HG03520 (cell line): ENCODE measurements at regions not wholly inside any gene's neighbourhood (a gene's known extent, or its start where the extent isn't known, plus 50 kb on each side); places are given as distances from the start of the nearest gene placed in this dataset.
A peak's percentile ranks its signal among the peaks of the same experiment; 100 is the strongest.
"Not testable (repeated sequence)": the region's sequence is repeated elsewhere in the genome, so short reads cannot be mapped to it uniquely, and the experiment has no call there.

ENCODE experiments used
- ATAC-seq: cut with Tn5 transposase; IDR thresholded peaks from one replicate; pipeline ENCODE4 v1.9.1; 2021; ENCODE audit warnings: mild to moderate bottlenecking, moderate library complexity; ENCODE audit not compliant: unreplicated experiment

DNA sequence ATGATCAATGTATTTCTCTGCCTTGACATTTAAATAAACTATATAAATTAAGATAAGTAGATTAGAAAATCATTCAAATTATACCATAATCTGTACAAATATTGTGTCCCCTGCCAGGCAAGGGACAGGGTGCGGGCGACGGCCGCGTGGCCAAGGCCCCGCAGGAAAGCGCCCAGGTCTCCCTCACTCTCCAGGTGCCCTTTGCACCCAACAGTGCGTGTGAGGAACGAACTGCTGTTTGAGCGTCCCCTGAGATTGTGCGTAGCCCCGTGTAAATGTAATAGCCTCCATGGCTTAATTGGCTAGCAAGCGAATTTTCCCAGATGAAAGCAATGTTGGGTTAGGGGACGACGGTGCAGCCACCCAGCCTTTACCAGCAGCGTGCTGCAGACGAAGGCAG, 161.4 kb downstream of the SYT15 start:
- ATAC-seq = not testable (repeated sequence)

DNA sequence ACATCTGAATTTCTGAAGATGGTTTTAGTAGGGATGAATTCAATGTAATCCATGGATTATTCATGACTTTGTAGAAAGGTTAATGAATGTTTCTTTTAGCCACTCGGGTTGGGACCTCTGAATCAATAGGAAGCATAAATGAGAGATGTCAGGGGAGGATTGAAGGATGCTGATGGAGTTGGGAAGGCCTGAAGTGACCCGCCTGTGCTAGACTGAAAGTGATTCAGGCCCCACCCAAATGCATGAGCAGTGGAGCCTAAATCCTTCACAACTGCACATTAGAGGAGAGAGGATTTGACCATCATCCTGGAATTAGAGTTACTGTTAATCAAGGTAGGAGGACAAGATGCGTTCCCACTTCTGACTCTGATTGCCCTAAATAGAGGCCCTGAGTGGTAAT, 162.2 kb upstream of the PTPN20 start:
- not testable (repeated sequence) for ATAC-seq

DNA sequence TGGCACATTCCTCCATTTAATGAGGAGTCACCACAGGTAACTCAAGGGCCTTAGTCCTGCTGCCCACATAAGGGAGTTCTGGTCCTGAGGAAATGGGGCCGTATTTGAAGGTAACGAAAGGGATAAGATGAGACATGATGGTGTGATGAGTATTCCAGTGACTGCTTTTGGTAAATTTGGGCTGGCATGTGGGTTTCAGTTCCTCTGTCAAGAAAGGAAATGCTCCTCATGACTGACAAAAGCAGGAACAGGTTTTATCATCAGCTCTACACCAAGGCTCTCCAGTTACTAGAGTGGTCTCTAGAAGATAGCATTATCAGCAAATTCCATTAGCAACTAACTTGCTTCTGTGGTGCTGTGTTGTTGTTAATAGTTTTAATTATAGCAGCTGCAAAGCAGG, 161.8 kb upstream of the PTPN20 start:
- not testable (repeated sequence) for ATAC-seq

DNA sequence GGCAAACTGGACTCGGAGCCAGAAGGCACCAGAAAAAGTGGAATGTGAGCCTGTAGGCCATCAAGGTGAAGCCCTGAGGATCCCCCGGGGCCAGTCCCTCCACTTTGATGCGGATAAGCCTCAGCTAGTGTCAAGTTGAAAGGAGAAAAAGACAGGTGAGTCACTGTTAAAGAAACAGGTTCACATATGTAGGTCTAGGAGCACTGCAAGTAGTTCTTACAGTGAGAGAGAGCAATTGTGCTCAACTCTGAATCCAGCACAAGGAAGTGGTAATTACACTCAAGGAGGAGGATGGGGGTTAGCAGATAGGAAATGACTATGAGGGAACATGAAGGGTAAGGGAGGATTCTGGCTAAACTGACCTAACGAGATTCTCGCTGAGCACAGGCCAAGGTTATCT, 157.5 kb upstream of the PTPN20 start:
- ATAC-seq = not testable (repeated sequence)

DNA sequence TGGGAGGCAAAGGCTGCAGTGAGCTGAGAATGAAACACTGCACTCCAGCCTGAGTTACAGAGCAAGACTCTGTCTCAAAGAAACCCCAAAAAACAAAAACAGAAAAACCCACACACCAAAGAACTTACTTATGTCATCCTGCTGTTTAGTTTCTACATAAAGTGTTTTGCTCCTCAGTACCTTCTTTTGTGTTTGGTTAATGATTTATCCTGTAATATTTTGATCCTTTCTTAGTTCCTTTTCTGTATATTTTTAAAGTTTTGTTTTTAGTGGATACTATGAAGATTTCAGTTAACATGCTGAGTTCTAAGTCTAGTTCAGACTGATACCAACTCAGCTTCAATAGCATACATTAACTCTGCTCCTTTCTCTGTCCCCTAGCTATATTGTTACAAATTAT, 149.8 kb upstream of the PTPN20 start:
- ATAC-seq = peak; percentile 72

DNA sequence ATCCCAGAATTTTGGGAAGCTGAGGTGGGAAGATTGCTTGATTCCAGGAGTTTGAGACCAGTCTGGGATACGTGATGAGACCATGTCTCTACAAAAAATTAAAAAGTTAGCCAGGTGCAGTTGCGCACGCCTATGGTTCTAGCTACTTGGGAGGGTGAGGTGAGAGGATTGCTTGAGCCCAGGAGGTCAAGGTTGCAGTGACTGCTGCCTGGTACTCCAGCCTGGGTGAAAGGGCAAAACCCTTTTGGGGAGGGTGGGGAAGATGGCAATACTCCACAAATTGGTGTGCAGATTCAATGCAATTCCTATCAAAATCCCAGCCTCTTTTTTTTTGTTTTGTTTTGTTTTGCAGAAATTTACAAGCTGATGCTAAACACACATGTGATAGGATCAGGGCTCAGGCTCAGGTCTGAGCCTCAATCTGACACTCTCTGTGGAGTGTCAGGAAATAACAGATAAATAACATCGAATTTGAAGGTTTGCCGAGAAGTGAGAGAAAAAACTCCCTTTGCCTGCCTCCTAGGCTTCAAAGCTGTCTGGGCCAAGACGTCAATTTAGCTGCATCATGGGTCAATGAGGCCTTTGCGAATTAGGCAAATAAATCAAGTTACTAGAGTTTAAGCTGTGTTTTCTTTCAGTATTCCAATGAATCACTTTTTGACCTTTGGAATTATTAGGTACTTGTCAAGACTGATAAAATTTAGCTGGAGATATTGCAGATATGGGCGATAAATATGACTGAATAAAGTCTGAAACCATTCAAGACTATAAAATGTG, 142.5 kb upstream of the PTPN20 start:
- ATAC-seq = not testable (repeated sequence)

DNA sequence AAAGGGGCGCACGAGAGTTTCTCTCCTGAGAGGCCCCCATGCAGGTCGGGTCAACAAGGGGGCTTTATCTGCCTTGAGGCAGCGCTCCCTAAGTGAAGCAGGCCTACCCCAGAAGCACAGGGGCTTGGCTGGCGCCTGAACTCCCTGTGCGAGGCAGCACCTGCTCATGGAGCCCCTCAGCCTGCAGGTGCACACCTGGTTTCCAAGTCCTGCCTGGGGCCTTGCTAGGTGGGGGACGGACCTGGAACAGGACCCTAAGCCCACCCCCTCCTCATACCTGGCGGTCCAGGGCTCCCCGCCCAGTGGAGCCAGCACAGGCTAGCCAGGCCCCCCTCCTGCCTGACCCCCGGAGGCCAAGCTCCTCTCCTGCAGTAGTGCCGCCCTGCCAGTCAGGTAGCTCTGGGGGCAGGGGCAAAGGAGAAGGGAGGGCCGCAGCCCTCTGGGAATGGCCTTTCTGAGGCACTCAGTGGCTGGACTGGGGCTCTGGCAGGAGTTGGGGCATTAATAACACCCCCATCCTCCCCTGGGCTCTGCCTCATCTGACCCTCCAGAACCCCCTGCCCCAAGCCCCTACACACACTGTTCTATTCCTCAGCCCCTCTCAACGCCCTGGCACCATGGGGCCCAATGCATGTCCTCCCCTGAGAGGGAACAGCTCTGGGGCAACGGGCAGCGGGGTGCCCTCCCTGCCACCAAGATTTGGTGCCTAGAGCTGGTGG, 137.9 kb upstream of the PTPN20 start:
- not testable (repeated sequence) for ATAC-seq

DNA sequence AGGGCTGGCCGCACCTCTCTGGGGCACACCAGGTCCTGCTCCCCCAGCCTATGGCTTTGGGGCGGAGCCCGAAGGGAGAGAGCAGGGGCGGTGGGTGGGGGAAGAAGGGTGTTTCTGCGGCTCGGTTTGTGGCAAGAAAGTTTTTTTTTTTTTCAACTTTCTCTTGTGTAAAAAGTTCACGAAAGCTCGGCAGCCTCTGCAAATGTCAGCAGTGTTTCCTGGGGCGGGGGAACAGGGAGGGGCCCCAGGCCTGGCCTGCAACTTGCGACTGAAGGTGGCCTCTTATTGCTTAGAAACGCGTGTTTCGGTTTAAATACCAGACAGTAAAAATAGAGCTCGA, 137.4 kb upstream of the PTPN20 start:
- ATAC-seq = not testable (repeated sequence)

DNA sequence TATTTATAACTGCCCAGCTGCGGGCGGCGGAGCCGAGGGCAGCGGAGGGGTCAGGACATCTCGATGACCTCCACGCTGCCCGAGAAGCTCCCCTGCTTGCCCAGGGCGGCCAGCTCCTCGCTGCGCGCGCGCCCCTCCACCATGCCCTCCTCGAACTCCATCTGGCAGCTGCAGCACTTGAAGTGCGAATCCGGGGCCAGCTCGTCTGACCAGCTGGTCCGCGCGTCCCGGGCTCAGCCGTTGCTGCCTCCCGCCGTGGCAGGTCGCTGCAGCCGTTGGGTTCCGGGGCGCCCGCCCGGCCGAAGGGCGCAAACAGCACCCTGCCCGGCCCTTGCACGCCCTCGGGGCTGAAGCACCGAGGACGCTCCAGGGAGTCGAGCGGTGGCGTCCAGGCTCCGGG, 136.9 kb upstream of the PTPN20 start:
- not testable (repeated sequence) for ATAC-seq

DNA sequence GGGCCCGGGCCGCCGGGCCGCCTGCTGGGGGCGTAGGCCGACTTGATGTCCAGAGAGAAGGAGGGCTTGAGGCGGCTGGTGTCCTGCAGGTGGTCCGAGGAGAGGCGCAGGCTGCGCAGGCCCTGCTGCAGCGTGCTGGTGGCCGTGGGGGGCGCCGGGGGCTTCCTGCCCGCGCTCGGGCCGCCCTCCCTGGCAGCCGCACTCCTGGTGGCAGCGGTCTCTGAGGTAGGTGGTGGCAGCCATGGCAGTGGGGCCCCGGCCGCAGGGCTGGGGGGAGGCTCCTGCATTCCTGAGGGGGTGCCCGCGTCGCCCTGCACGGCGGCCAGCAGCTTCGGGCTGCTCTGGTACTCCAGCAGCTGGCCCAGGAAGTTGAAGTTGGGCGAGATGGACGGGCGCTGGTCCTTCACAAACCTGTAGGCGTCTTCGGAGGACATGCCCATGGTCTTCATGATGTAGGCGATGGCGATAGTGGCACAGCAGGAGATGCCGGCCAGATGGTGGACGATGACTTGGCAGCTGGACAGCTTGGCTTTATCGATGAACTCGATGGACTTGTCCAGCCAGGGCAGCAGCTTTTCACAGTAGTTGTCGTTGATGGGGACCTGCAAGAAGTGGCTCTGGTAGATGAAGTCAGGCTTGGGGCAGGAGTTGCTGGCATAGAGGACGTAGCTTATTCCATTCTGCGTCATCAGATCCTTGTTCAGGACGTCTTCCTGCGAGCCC, 136.1 kb upstream of the PTPN20 start:
- ATAC-seq = not testable (repeated sequence)

DNA sequence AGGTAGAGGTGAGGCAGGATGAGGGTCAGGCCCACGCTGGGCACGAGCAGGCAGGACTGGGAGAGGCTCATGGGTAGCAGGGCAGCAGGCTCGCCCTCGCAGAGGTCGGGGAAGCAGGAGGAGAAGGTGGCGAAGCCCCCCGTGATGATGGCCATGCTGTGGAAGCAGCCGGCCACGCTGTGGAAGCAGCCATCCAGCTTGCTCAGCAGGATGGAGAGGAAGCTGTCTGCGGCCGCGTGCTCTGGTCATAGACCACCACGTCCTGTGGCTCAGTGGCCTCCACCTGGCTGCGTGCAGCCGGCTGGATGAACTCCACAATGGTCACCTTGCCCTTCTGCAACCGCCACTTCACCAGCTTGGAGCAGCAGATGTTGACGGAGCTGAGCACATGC, 135.6 kb upstream of the PTPN20 start:
- ATAC-seq = not testable (repeated sequence)

DNA sequence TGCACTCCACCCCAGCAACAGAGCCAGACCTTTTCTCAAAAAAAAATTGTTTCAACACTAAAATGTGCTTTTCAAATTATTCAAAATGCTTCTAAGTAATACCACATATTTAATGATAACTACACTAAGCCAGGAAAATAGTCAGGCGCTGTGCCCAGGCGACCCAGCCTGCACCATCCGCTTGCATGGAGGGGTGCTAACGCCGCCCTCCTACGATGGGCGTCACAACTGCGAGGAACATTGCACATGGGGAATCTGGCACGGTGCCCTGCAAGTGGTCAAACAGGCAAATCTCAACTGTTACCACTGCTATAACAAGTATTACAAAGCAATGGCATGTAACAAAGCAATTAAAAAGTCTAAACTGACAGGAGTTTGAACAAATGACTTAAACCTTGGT, 131.7 kb upstream of the PTPN20 start:
- ATAC-seq = not testable (repeated sequence)

DNA sequence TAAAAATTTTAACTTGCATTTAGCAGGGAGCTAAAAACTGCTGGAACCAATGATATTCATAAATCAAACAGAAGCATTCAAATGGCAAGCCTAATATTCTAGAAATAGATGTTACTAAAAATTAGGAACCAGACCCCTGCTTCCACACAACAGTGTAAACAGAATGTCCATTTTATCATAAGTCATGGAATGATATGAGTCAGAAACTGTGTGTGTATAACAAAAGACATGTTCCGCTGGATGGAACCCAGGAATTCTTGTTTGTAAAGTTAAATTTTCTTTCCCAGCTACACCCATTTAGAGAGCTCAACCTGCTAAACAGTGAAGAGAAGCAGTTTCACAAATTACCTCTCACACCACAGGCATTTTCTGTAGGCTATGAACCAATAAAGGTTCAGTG, 131.1 kb upstream of the PTPN20 start:
- not testable (repeated sequence) for ATAC-seq

DNA sequence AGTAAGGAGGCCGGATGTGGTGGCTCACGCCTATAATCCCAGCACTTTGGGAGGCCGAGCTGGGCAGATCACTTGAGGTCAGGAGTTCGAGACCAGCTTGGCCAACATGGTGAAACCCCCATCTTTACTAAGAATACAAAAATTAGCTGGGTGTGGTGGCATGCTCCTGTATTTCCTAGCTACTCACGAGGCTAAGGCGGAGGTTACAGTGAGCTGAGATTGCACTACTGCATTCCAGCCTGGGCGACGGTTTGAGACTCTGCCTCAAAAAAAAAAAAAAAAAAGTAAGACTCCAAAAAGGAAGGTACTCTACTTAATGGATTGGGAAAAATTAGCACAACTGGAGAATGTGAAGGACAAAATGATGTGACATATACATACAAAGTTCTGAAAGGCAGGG, 130.2 kb upstream of the PTPN20 start:
- ATAC-seq = not testable (repeated sequence)

DNA sequence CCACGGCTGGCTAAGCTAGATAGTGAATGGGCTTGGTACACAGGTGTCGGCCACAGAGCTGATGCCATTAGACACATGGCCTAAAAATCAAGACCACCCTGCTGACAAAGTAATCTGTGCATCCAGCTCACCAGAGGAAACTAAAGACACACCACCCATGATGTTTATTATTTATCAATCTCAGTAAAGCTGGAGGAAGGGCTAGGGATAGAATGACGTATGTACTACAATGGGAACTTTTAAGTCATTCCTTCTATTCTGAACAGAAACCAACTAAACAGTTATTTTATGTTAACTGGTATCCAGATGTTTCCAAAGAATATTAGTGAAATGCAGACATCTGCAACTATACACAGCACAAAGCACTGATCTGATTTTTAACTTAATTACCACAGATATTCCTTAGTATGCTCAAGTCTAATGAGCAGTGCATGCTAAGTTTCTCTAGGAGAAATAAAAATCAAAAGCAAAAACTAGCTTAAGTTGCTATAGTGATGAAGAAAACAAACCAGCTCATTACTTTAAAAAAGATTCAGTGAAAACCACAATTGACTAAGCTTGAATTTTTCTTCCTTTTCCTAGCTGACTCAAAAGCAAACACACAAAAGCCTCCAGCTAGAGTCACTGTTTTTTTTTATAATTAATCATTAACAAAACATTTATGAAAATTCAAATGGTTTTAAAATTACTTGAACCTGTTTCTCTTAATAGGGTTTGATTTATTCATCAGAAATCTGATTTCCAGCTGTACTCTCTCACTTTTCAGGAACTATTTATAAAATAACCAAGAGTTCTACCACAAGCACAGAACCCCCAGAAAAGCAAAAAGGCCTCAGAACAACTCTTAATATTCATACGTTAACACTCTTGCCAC, 129.0 kb upstream of the PTPN20 start:
- peak; percentile 37 for ATAC-seq

DNA sequence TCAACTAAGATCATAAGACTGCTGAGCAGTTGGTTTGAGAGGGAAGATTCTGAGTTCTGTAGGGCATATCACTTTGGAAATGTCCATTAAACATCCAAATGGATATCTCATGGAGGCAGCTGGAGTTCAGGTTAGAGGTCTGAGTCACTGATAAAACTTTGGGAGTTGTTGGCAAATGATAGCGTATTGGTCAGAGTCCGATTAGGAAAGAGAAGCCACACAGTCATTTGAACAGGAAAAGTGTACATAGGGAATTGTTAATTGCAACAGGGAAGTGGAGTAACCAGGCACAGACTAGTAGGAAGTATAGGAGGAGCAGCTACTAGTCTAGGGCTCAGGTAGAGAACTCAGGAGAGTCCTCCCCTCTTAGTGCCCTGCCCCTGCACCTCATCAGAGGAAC, 126.6 kb upstream of the PTPN20 start:
- not testable (repeated sequence) for ATAC-seq

DNA sequence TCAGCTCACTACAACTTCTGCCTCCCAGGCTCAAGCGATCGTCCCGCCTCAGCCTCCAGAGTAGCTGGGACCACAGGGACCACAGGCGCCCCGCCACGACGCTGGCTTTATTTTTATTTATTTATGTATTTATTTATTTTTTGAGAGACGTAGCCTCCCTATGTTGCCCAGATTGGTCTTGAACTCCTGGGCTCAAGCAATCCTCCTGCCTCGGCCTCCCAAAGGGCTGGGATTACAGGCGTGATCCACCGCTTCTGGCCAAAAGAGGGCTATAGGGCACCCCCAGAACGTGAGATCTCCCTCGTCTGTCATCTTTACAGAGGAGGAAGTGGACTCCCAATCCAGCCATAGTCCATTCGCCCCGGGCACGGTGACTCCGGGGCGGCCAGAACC, 125.1 kb upstream of the PTPN20 start:
- ATAC-seq = not testable (repeated sequence)

DNA sequence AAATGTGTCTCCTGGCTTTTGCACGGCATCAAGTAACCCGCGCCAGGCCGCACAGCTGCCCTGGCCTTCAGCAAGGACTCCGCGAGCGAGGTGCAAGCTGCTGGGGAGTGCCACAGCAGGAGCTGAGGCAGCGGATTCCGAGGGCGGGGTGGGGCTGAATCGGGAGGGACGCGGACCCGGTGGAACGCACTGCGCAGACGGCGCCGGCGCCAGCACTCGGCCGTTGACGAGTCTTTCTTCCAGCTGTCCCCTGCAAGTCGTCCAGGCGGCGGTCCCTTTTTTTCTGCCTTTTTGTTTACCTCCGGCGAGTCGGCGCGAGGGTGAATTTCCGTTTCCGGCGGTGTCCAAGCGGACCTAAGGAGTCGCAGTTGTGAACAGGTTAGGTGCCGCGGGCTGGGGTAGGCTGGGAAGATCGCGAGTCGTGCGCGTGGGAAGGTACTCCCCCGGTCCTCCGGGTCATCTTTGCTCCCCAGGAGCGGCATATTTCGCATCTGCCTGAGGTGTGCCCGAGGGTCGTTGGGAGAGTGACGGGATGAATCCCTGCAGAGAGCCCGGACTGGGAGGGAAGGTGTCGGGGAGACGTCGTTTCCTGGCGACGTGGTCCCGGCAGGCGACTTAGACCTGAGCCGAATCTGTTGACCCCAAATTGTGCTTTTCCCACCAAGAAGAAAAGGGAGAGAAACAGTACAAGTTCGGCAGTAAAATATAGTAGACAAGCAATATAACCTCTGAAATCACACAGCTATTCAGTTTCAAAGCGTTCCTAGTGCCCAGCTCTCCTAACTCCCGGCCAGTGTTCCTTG, 124.5 kb upstream of the PTPN20 start:
- ATAC-seq = not testable (repeated sequence)

DNA sequence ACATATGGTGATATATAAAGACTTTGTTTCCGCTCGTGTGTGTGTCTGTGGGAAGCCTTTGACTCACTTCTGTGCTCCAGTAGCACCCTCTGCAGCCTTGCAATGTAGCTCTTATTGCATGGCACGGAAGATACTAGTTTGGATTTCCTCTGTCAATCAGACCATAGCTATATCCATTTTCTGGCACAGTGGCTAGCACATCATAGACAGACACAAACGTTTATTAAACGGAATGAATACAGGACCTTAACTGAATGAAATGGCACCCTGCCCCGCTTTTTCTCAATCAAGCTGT, 124.0 kb upstream of the PTPN20 start:
- peak; percentile 42 for ATAC-seq
